H9 (cell line): ENCODE measurements at regions not wholly inside any gene's neighbourhood (a gene's known extent, or its start where the extent isn't known, plus 50 kb on each side); places are given as distances from the start of the nearest gene placed in this dataset.

Experiments
- DNase-seq: peaks from one replicate; pipeline ENCODE4 v3.0.0-alpha.2; 2017
- H2AFZ ChIP-seq: one replicate; pipeline ENCODE4 v1.6.1; 2013; ENCODE audit warnings: mild to moderate bottlenecking, low read length, control low read depth, moderate library complexity
- H2AK5ac ChIP-seq: 2 replicates; pipeline ENCODE4 v1.6.1; 2013; ENCODE audit warnings: low read length, control low read depth, mixed read lengths; ENCODE audit not compliant: insufficient read length
- H2BK120ac ChIP-seq: one replicate; pipeline ENCODE4 v1.6.1; 2013; ENCODE audit warnings: low read depth, mild to moderate bottlenecking, low read length, control low read depth, inconsistent platforms; ENCODE audit not compliant: poor library complexity, severe bottlenecking
- H2BK12ac ChIP-seq: 2 replicates; pipeline ENCODE4 v1.6.1; 2013; ENCODE audit warnings: low read length, control low read depth, mixed read lengths, low read depth; ENCODE audit not compliant: insufficient read length
- H2BK15ac ChIP-seq: 2 replicates; pipeline ENCODE4 v1.6.1; 2013; ENCODE audit warnings: low read depth, low read length, control low read depth
- H2BK20ac ChIP-seq: one replicate; pipeline ENCODE4 v1.6.1; 2013; ENCODE audit warnings: low read depth, mild to moderate bottlenecking, low read length, control low read depth, inconsistent platforms; ENCODE audit not compliant: poor library complexity, severe bottlenecking
- H2BK5ac ChIP-seq: 2 replicates; pipeline ENCODE4 v1.6.1; 2013; ENCODE audit warnings: low read length, control low read depth, mixed read lengths; ENCODE audit not compliant: insufficient read length
- H3K14ac ChIP-seq: 2 replicates; pipeline ENCODE4 v1.6.1; 2013; ENCODE audit warnings: low read length, control low read depth; ENCODE audit not compliant: insufficient read depth
- H3K18ac ChIP-seq: 2 replicates; pipeline ENCODE4 v1.6.1; 2013; ENCODE audit warnings: low read depth, mild to moderate bottlenecking, mixed read lengths, low read length, control low read depth; ENCODE audit not compliant: insufficient read length
- H3K23ac ChIP-seq: 2 replicates; pipeline ENCODE4 v1.6.1; 2013; ENCODE audit warnings: low read length, control low read depth, mixed read lengths, low read depth; ENCODE audit not compliant: insufficient read length
- H3K23me2 ChIP-seq: 2 replicates; pipeline ENCODE4 v1.6.1; 2013; ENCODE audit warnings: low read depth, mild to moderate bottlenecking, mixed read lengths, low read length, control low read depth; ENCODE audit not compliant: insufficient read length, poor library complexity, severe bottlenecking
- H3K27ac ChIP-seq: 2 replicates; pipeline ENCODE4 v1.5.1; 2013; ENCODE audit warnings: low read length, control low read depth, mixed read lengths, low read depth; ENCODE audit not compliant: insufficient read length
- H3K27me3 ChIP-seq: 2 replicates; pipeline ENCODE4 v1.6.1; 2013; ENCODE audit warnings: low read length, control low read depth, inconsistent platforms; ENCODE audit not compliant: insufficient read depth
- H3K4ac ChIP-seq: 2 replicates; pipeline ENCODE4 v1.6.1; 2013; ENCODE audit warnings: low read depth, mild to moderate bottlenecking, control low read depth, inconsistent platforms, low read length, moderate library complexity
- H3K4me1 ChIP-seq: 2 replicates; pipeline ENCODE4 v1.6.1; 2013; ENCODE audit warnings: low read length, control low read depth, inconsistent platforms; ENCODE audit not compliant: insufficient read depth
- H3K4me2 ChIP-seq: 2 replicates; pipeline ENCODE4 v1.6.1; 2013; ENCODE audit warnings: low read length, control low read depth, mixed read lengths; ENCODE audit not compliant: insufficient read length, insufficient read depth
- H3K56ac ChIP-seq: 2 replicates; pipeline ENCODE4 v1.6.1; 2013; ENCODE audit warnings: low read depth, mild to moderate bottlenecking, mixed read lengths, low read length, control low read depth; ENCODE audit not compliant: insufficient read length
- H3K79me1 ChIP-seq: 2 replicates; pipeline ENCODE4 v1.6.1; 2013; ENCODE audit warnings: low read depth, mild to moderate bottlenecking, moderate library complexity, low read length, control low read depth, inconsistent platforms; ENCODE audit not compliant: insufficient read depth, poor library complexity, severe bottlenecking
- H3K79me2 ChIP-seq: 2 replicates; pipeline ENCODE4 v1.6.1; 2013; ENCODE audit warnings: low read length, control low read depth, inconsistent platforms; ENCODE audit not compliant: insufficient read depth
- H3K9ac ChIP-seq: 2 replicates; pipeline ENCODE4 v1.6.1; 2013; ENCODE audit warnings: low read length, control low read depth, mixed read lengths; ENCODE audit not compliant: insufficient read length; ENCODE audit errors: extremely low read depth
- H3K9me3 ChIP-seq: one replicate; pipeline ENCODE4 v1.6.1; 2013; ENCODE audit warnings: low read depth, low read length, inconsistent platforms; ENCODE audit not compliant: control insufficient read depth
- H3T11ph ChIP-seq: one replicate; pipeline ENCODE4 v1.6.1; 2013; ENCODE audit warnings: mild to moderate bottlenecking, low read length, control low read depth, inconsistent platforms
- H4K20me1 ChIP-seq: one replicate; pipeline ENCODE4 v1.6.1; 2013; ENCODE audit not compliant: control insufficient read depth, insufficient read length, insufficient read depth
- H4K5ac ChIP-seq: 2 replicates; pipeline ENCODE4 v1.6.1; 2013; ENCODE audit warnings: low read depth, mild to moderate bottlenecking, mixed read lengths, low read length, control low read depth; ENCODE audit not compliant: insufficient read length
- H4K8ac ChIP-seq: replicated peaks from 2 replicates; pipeline ENCODE4 v1.6.1; 2013; ENCODE audit warnings: low read length, control low read depth, mixed read lengths, low read depth; ENCODE audit not compliant: insufficient read length
- H4K91ac ChIP-seq: 2 replicates; pipeline ENCODE4 v1.6.1; 2013; ENCODE audit warnings: low read depth, mild to moderate bottlenecking, moderate library complexity, mixed read lengths, low read length, control low read depth; ENCODE audit not compliant: insufficient read length
- H3K27ac Mint-ChIP-seq, 3 experiments: 2 replicates in 2 of 3; 3 replicates in 1 of 3; pipeline ENCODE4 v1.8.0; 2020 to 2021; ENCODE audit warnings: mixed read lengths in 3 of 3, mild to moderate bottlenecking in 1 of 3, moderate library complexity in 1 of 3
- H3K27me3 Mint-ChIP-seq: 2 replicates; pipeline ENCODE4 v1.8.0; 2021; ENCODE audit warnings: low read depth, mild to moderate bottlenecking, moderate library complexity, mixed read lengths
- H3K36me3 Mint-ChIP-seq, 3 experiments: 2 replicates in 2 of 3; 3 replicates in 1 of 3; pipeline ENCODE4 v1.8.0; 2020 to 2021; ENCODE audit warnings: low read depth in 3 of 3, mixed read lengths in 3 of 3; ENCODE audit not compliant: insufficient read depth in 1 of 3
- H3K4me1 Mint-ChIP-seq, 2 experiments: 2 replicates each; pipeline ENCODE4 v1.8.0; 2020; ENCODE audit warnings: mixed read lengths in 2 of 2
- H3K4me3 Mint-ChIP-seq, 2 experiments: 2 replicates in 1 of 2; 3 replicates in 1 of 2; pipeline ENCODE4 v1.8.0; 2020 to 2021; ENCODE audit warnings: mild to moderate bottlenecking in 2 of 2, mixed read lengths in 2 of 2, moderate library complexity in 1 of 2
- H3K9me3 Mint-ChIP-seq, 2 experiments: 2 replicates in 1 of 2; 3 replicates in 1 of 2; pipeline ENCODE4 v1.8.0; 2020; ENCODE audit warnings: mild to moderate bottlenecking in 2 of 2, mixed read lengths in 2 of 2, moderate library complexity in 1 of 2
- CTCF ChIP-seq: fragments of 200-600 bp; sonication (generic); conservative IDR thresholded peaks from 3 replicates; pipeline ENCODE4 v1.8.0; 2021; ENCODE audit warnings: antibody characterized with exemption, mild to moderate bottlenecking
- WGBS: extraction: QIAGEN DNeasy Blood & Tissue Kit; methylation state at CpG from one replicate; pipeline ENCODE4 v1.1.7; 2013; ENCODE audit warnings: missing lambda C conversion rate, low lambda C conversion rate, mixed read lengths; ENCODE audit not compliant: insufficient read length; ENCODE audit errors: extremely low coverage; 5-methylcytosine and 5-hydroxymethylcytosine counted together

DNA sequence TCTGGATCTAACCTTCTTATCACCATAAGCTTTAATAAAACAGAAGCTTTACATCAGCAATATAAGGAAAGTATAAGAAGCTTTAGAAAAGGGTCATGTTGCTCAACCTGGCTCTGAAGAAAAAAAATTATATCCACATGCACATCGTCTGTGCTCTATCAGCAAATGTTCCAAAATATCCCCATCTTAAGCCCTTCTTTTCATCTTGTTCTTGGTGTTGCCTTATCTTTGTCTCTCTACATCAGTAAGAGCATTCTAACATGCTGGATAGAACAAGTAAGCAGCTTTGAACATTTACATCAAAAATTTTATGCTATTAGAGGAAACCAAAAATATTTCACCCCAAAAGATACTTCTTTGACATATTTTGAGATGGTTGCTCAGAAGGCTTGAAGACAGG is 157.8 kb upstream of the SNX7 start:
- H2AK5ac ChIP-seq, result no peak overlapping the region
- H4K20me1 ChIP-seq, result no peaks in the 10 kb centered on the region
- no peak overlapping the region for H2BK15ac ChIP-seq
- H3K36me3 Mint-ChIP-seq, result peaks cover 25 to 54% (median 31%) of the 10 kb centered on the region in 3 experiments
- no peak overlapping the region for H3K27ac ChIP-seq
- no peak for DNase-seq
- H3K79me2 ChIP-seq, result no peaks in the 10 kb centered on the region
- H3K9me3 ChIP-seq, result no peaks in the 10 kb centered on the region
- H3K4ac ChIP-seq, result no peak overlapping the region
- no peaks in the 10 kb centered on the region for H3K79me1 ChIP-seq
- peaks cover 32 to 36% of the 10 kb centered on the region in 2 experiments for H3K9me3 Mint-ChIP-seq
- no peak overlapping the region for H3K56ac ChIP-seq
- H3K4me1 Mint-ChIP-seq, result peaks cover 37 to 51% of the 10 kb centered on the region in 2 experiments
- no peaks in the 10 kb centered on the region for H3K27me3 ChIP-seq
- TF ChIP-seq CTCF, result no peak
- WGBS, result no CpG with 5 or more reads among the region's 1 CpG
- H3K23me2 ChIP-seq, result no peaks in the 10 kb centered on the region
- H3K4me2 ChIP-seq, result no peak overlapping the region
- H3K4me1 ChIP-seq, result 0 out of 2 replicates have a peak, but pooled peaks cover 2% of the 10 kb centered on the region
- H3K4me3 Mint-ChIP-seq, result no peak overlapping the region
- no peak overlapping the region for H3T11ph ChIP-seq
- no peak overlapping the region for H2BK5ac ChIP-seq
- H4K8ac ChIP-seq, result no peak overlapping the region
- no peaks in the 10 kb centered on the region; the same call in 1 of the 2 replicates for H3K27me3 Mint-ChIP-seq
- no peak overlapping the region for H3K18ac ChIP-seq
- no peak overlapping the region for H2BK120ac ChIP-seq
- H3K27ac Mint-ChIP-seq, result peak overlapping the region in 1 of 3 experiments; percentile 41; a peak in 2 of 7 replicates
- H4K91ac ChIP-seq, result no peak overlapping the region
- H3K23ac ChIP-seq, result no peak overlapping the region
- H4K5ac ChIP-seq, result no peak overlapping the region
- no peak overlapping the region for H3K9ac ChIP-seq
- no peak overlapping the region for H2AFZ ChIP-seq
- H2BK20ac ChIP-seq, result no peak overlapping the region
- no peak overlapping the region for H3K14ac ChIP-seq
- H2BK12ac ChIP-seq, result no peak overlapping the region
